GM21390 (cell line): ENCODE measurements at regions not wholly inside any gene's neighbourhood (a gene's known extent, or its start where the extent isn't known, plus 50 kb on each side); places are given as distances from the start of the nearest gene placed in this dataset.
A peak's percentile ranks its signal among the peaks of the same experiment; 100 is the strongest.
"Not testable (repeated sequence)": the region's sequence is repeated elsewhere in the genome, so short reads cannot be mapped to it uniquely, and the experiment has no call there.

ENCODE experiments used
- ATAC-seq: cut with Tn5 transposase; IDR thresholded peaks from one replicate; pipeline ENCODE4 v1.9.1; 2021; ENCODE audit not compliant: unreplicated experiment

GRCh38 chr9:73095425-73095824, 56.2 kb upstream of the ANXA1 start:
- ATAC-seq: no peak

- ATAC-seq: no peak
Measured at GRCh38 chr9:73093740-73094379, 57.8 kb upstream of the ANXA1 start.

- no peak for ATAC-seq
Measured at GRCh38 chr9:73093016-73093739, 58.5 kb upstream of the ANXA1 start.

- ATAC-seq: no peak
Measured at GRCh38 chr9:73091909-73092308, 59.8 kb upstream of the ANXA1 start.

GRCh38 chr9:73090214-73090613, 61.5 kb upstream of the ANXA1 start:
- ATAC-seq: no peak

- ATAC-seq: no peak
Measured at GRCh38 chr9:73089304-73089985, 62.2 kb upstream of the ANXA1 start.

- ATAC-seq: not testable (repeated sequence)
Measured at GRCh38 chr9:73087876-73088275, 63.8 kb upstream of the ANXA1 start.

- ATAC-seq: no peak
Measured at GRCh38 chr9:73083519-73083918, 68.1 kb upstream of the ANXA1 start.

GRCh38 chr9:73081979-73082657, 69.5 kb upstream of the ANXA1 start:
- peak; percentile 59 for ATAC-seq

GRCh38 chr9:73080110-73080694, 71.5 kb upstream of the ANXA1 start:
- no peak for ATAC-seq

- ATAC-seq: no peak
Measured at GRCh38 chr9:73079326-73079725, 72.3 kb upstream of the ANXA1 start.

- no peak for ATAC-seq
Measured at GRCh38 chr9:73077625-73078030, 74.0 kb upstream of the ANXA1 start.

GRCh38 chr9:73076970-73077369, 74.7 kb upstream of the ANXA1 start:
- ATAC-seq: no peak

GRCh38 chr9:73074176-73074708, 77.4 kb upstream of the ANXA1 start:
- no peak for ATAC-seq

GRCh38 chr9:73073337-73074175, 78.1 kb upstream of the ANXA1 start:
- no peak for ATAC-seq

- ATAC-seq: no peak
Measured at GRCh38 chr9:73067074-73067473, 84.6 kb upstream of the ANXA1 start.

- ATAC-seq: no peak
Measured at GRCh38 chr9:73065439-73065838, 86.2 kb upstream of the ANXA1 start.

- ATAC-seq: no peak
Measured at GRCh38 chr9:73064315-73064714, 87.3 kb upstream of the ANXA1 start.

GRCh38 chr9:73061146-73061545, 90.5 kb upstream of the ANXA1 start:
- no peak for ATAC-seq

- ATAC-seq: no peak
Measured at GRCh38 chr9:73059247-73059646, 92.4 kb upstream of the ANXA1 start.
